GM21717 (cell line): ENCODE measurements at regions not wholly inside any gene's neighbourhood (a gene's known extent, or its start where the extent isn't known, plus 50 kb on each side); places are given as distances from the start of the nearest gene placed in this dataset.

ENCODE experiments used
- ATAC-seq: cut with Tn5 transposase; IDR thresholded peaks from one replicate; pipeline ENCODE4 v1.9.1; 2021; ENCODE audit warnings: mild to moderate bottlenecking, moderate library complexity; ENCODE audit not compliant: unreplicated experiment

DNA sequence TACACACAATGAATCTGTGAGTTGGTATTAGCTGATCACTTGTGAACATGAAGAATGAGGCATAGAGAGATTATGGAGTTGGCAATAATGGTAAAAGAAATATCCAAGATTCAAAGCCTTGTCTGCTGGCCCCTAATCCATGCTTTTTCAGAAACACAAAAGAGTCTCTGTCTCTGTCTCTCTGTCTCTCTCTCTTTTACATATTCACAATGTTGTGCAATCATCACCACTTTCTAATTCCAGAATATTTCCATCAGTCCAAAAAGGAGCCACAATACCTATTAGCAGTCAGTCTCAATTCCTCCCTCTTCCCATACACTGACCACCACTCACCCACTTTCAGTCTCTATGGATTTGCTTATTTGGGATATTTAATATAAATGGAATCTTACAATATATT is 370.1 kb upstream of the CDH8 start:
- no peak for ATAC-seq

DNA sequence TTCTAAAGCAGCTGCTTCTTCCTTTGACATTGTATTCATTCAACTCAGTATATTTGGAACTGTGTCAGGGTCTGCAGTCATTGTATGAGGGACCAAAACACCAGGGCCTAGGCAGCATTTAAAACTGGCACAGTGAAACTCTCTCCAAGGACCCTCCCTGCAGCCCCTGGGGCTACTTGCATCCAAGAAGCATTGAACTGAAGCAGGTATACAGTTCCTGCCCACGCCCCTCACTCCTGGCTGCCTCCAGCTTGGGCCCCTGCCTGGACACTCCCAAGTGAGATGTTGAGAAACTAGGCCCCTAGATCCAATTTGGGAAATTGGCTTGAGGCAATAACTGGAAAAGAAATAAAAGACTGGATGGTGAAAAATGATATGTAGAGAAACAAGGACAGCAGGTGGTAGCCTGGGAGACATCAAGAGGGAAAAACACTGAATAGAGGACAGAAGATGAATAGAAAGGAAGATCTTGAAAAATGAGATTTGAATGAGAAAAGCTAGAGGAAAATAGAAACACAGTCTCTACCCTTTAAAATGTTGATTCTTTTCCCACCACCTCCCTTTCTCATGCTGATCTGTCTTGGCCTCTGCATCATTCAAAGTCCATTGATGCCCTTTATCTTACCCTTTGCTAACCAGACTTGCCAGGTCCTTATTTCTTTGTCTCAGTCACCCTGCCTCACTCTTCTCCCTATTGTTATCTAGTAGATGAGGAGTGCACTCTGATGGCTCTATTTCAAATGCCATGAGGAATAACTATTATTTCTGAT is 368.8 kb upstream of the CDH8 start:
- no peak for ATAC-seq

DNA sequence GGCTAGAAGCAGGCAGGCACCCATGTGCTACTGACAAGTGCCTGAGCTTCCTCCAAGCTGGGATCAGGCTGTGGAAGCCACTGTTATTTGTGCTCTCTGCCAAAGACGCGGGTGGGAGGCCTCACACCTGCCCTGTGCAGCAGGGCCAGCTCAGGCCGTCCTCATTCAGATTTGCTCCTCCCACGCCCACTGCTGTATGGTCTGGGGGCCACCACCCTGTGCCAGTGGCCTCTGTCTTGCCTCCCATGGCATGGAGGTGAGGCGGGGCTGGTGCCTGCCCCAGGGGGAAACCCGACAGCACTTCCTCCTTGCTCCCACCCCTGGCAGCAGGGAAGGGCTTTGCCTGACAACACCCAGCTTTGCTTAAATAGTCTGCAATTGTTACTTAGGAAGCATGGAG is 356.5 kb upstream of the CDH8 start:
- ATAC-seq = no peak

DNA sequence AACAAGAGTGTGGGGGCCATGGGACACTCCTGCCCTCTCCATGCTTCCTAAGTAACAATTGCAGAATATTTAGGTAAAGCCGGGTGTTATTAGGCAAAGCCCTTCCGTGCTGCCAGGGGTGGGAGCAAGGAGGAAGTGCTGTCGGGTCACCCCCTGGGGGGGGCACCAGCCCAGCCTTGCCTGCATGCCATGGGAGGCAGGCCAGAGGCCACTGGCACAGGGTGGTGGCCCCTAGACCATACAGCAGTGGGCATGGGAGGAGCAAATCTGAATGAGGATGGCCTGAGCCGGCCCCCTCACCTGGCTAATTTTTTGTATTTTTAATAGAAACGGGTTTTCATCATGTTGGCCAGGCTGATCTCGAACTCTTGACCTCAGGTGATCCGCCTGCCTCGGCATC is 355.7 kb upstream of the CDH8 start:
- ATAC-seq = no peak

DNA sequence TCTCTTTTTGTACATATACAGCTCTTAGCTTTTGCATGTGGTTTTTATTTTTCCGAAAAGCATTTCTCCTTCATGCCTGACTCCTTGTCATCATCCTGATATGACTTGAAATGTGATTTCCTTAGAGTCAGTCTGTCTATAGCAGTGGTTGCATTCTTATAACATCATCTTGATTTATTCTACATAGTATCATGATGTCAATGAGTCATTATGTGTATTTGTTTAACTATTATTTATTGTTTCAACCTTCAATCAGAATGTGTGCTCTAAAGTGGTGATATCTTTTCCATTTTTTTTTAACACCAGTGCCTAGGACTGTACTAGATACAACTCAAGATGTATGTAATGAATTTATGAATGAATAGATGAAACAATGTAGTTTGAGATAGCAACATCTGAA is 354.9 kb upstream of the CDH8 start:
- no peak for ATAC-seq

DNA sequence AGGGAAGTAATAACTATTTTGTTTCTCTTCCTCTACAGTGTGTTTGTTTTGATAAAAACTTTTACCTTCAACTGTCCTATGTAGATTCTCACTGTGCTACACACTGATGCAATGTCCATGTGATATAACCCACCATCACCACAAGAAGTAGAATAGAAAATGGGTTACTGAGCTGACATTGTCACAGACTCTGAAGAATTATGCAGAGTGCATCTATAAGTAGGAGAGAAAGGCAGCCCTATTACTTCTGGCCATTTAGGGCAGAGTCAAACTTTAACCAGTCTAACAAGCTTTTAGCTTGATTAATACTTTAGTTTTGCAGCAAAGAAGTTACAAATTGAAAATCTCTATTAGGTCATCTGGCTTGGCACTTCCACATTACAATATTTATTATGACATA is 354.0 kb upstream of the CDH8 start:
- no peak for ATAC-seq

DNA sequence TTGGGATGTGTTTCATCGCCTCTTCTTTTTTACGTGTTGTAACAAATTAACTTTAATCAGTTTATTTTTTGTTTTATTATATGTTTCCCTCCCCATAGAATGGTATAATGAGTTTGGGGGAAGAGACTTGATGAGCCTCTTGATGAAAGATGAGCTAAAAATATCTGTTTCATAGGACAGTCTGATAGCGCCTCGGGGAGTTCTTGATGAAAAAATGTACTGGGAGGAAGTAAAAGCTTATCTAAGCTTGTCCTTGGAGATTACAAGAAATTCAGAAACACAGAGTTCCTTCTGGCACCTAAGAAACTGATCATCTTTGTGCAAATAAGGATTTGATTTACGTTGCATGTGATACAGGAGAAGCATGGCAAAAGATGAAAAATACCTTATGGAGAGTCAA is 350.2 kb upstream of the CDH8 start:
- no peak for ATAC-seq

DNA sequence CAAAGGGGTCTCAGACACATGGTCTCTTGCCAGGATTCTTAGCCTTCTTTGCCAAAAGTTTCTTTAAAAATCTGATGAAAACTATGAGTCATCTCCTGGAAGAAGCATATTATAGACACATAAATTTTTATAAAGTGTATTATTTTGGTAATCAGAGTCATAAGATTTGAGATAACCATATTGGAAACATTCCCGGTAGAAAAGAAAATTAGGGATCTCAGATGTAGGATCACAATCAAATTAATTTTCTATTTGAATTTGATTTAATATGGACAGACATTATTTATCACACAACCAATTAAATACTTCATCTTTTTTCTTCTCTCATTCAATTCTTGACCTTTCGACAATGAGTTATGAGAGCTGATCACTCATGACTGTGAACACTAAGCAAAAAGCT is 347.7 kb upstream of the CDH8 start:
- no peak for ATAC-seq

DNA sequence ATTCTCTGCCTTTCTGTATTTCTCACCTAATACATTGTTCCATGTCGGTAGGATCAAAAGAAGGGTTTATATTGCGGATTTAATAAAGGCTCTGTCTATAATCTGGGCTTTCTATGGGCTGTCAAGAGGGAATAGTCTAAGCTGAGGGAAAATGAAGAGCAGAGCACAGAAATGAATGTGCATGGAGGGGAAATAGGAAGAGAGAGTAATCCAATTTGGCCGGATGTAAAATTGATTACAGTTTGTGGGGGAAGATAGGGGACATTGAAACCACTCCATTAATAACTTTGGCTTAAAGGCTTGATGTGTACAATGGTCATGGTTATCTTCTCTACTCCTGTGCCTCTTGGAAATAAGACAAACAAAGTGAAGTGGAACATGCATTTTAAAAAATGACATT is 334.2 kb upstream of the CDH8 start:
- ATAC-seq = no peak

DNA sequence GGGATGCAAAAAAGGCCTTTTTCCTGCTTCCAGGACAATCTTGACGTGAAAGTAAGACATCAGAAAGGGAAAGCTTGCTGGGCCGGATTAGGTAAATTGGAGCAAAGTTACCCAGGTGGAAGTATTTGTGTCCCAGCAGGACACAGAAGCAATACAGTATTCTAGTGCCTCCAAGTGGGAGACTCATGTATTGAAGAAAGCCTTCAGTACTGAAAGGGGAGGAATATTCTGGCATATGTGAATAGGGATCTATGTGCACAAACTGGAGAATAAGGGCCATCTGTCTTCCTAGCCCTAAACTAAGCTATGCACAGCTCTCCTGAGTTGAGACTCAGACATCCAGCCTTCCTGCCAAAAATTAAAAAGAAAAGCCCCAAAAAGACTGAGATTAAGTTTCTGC is 327.3 kb upstream of the CDH8 start:
- ATAC-seq = no peak

DNA sequence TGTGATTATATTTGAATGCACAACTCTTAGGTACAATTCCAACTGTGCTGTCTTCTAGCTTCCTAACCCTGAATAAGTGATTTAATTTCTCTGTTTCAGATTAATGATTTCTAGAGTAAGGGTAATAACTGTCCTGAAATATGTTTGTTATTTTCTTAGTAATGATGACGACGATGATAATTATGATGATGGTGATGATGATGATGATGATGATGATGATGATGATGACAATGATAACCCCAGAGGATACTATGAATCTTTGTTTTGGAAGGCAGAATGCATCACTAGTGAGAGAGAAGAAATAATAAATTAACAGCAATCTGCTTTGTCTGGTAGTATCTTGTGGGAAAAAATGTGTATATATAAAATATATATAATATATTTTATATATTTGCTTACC is 317.1 kb upstream of the CDH8 start:
- ATAC-seq = no peak

DNA sequence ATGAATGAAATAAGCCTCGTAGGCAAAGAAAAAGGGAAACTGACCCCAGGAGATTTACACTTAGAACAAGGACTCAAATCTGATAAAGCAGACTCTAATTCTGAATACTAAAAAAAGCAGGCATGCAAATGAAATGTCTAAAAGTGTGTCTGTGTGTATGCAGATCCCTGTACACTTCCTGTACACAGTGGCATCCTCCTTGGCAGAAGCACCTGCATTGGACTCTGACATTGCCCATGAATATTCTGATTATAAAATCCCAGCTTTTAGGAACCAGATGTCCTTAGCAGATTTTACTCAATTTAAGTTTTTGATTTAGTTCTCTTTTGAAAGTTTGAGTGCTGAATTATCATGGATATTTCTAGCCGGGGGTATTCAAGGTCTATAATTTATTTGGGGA is 306.0 kb upstream of the CDH8 start:
- no peak for ATAC-seq

DNA sequence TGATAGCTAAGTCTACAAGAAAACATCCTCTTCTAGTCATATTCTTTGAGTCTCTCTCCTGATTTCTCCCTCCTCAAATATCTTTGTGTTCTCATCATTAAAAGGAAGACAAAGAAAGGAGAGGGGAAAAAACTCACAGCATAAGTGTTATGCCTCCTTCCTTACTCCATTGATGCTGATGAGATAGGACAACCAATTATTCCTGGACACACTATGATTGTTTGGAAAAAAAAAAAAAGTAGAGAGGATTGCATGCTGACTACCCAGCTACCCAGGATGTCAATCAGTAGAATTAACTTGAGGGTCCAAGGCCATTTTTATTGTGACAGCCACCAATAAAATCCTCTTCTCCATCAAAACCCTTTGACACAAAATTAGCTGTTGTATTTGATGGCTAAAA is 299.1 kb upstream of the CDH8 start:
- no peak for ATAC-seq

DNA sequence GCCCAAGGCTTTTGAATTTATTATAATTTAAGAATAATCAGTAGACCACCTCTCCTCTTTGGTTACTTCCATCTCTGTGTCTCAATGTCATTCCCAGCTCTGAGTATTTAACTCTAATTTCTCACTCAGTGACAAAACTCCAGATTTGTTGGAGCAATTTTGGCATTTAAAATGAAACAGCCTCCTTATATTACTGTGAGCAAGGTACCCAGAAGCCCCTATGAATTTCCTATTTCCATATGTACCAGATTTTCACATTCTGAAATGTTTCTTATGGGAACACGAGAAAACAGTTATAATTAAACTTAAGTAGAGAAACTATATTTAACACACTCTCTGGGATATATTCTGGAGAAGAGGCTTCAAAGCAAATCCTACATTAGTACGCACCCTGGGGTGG is 285.4 kb upstream of the CDH8 start:
- no peak for ATAC-seq

DNA sequence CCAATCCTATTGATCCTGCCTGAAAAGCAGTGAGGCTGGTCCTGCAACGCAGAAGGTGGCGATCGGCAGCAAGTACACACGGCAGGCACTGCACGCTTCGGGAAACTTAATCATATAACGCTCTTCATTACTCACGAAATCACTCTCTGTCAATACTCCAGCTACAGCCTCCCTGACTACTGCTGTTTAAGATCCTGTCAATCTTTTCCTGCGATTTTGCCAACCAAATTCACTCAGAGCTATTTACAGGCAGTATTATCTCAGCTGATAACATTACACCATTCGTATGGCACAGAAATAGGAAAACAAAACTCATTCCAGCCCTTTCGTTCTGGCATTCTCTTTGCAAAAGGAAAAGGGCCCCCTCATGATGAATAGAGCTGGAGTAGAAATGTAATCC is 262.4 kb upstream of the CDH8 start:
- ATAC-seq = no peak

DNA sequence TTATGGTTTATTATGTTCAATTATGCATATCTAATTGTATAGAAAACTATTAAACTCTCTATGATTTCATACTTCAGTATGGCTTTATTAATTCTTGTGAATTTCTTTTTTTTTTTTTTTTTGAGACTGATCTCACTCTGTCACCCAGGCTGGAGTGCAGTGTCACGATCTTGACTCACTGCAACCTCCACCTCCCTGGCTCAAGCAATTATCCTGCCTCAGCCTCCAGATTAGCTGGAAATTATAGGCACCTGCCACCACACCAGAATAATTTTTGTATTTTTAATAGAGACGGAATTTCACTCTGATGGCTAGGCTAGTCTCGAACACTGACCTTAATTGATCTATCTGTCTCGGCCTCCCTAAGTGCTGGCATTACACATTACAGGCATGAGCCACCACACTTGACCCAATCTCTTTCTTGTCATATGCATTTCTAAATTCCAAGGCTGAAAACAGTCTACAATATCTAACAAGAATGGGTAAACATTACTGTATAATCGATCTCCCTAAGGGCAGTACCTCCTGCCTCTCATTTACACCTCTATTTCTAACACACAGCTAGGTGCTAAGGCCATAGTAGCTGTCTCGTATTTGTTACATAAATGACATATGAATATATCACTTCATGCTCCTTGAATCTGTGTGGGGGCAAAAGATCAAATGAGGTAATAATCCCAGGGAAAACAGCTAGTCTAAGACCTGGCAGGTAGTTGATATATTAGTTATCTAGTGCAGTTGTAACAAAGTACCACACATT is 258.2 kb upstream of the CDH8 start:
- ATAC-seq = no peak

DNA sequence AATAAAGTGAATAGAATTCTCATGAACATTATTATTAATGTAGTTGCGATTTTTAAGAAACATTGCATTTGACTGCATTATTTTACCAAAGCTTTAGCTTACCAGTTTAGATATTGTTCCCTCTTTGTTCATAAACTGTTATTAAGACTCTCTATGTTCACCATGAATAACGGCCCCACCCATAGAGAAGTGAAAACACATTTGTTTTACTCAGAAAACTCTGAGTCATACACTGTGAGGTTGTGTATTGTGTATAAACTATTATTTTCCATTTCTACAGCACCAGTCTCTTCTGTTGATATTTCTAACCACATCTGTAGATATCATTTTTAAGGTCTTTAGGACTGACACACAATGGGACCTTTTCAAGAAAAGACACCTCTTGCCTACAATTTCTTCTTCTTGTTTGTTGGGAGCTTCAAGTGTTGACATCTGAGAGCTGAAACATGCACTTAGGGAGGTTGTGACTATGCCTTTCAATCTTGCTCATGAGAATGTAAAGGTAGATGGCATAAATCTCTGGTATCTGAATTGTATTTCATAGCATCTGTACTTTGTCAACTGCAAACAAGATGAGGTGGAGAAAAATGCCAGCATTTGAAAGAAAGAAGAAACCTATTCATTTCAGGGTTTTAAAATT is 252.9 kb upstream of the CDH8 start:
- ATAC-seq = no peak

DNA sequence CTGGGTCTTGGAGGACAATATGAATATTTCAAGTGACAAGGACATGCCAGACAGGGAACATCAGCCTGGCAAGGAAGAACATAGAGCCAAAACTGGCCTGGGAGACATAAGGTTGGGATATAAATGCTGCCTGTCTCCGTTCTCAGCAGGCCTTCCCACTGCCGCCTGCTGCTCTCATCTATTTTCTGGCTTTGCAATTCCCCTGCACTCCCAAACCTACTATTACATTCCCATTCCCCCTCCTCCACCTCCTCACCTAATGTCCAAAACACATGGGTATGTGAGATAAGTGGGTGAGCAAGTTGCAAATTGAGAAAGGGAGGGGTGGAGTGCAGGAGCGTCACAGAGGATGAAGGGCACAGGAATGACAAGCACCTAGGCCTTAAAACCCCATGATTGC is 244.3 kb upstream of the CDH8 start:
- ATAC-seq = no peak

DNA sequence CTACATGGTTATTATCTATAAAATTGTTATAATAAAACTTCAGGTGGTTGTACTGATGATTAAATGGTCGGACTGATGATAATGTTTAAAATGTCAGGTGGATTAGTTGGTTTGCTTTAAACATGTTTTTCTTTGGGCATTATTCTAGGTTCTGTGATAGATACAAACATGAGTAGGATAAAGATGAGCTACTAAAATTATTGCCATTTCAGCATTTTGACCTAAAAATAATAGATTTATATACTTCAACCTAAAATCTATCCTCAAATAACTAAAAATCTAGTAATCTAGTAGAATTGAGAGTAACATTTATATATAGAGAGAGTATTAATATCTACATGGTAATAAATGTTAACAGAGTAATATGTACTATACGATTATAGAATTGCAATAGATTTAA is 241.7 kb upstream of the CDH8 start:
- no peak for ATAC-seq

DNA sequence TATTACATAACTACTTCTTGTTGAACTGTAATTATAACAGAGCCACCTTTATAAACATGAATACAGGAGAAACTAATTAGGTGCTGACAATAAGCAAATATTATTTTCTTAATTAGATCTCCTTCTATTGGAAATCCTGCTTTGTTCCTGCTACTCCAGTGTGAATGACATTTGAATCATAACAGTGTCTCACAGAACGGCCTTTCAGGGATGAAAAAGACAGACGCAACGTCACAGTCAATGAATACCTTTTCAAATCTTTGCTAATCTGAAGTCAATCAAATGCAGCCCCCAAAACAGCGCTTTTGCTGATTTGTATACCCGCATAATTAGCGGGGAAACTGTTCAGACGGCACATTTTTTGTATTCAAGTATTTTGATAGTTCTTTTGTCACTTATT is 240.4 kb upstream of the CDH8 start:
- ATAC-seq = no peak

DNA sequence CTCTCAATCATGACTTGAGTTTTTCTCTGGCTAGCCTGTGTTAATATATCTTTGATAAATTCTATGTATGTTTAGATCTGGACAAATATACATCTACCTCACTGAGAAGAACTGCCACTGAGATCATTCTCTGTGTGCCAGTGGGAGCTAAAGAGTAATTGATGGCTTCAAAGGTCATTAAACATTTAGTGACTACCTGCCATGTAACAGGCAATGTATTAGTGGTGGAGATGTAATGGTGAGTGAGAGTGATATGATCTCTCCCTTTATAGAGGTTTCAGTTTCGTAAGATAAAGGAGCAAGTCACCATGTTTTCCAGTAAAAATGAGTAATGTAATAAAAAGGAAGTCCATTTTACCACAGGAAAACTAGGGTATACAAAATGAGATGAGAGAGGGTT is 235.8 kb upstream of the CDH8 start:
- ATAC-seq = no peak

DNA sequence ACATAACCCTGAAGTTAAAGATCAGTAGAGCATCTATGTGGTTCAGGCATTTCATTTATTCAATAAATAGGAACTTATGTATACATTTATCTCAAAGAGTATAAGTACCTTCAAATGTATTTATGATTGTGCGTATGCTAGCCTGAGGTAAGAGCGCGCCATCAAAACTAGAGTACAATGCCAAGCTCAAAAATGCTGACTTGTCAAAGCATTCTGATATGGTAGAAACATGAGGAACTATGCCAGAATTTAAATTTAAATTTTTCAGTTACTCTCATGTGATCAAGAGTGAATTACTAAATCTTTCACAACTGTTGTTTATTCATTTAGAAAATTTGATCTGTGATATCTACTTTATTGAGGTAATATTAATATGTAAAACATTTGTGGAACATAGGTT is 225.5 kb upstream of the CDH8 start:
- no peak for ATAC-seq
